ENCODE measurements at regions not wholly inside any gene's neighbourhood (a gene's known extent, or its start where the extent isn't known, plus 50 kb on each side); places are given as distances from the start of the nearest gene placed in this dataset.

- Histone ChIP-seq H3K27me3 (ENCODE audit: control insufficient read depth, insufficient read depth, low read length) (no peaks in the 10 kb centered on the region), H3K4me3 (ENCODE audit: low read depth, low read length) (no peak overlapping the region), H3K36me3 (ENCODE audit: control insufficient read depth, insufficient read depth, low read length) (no peaks in the 10 kb centered on the region)
- DNase-seq (ENCODE audit: low read depth) (no peak), FAIRE-seq (no peak)
- no peak for TF ChIP-seq CTCF (IDR thresholded peaks at IDR 0.05; ENCODE audit: insufficient read depth, low read length, severe bottlenecking)
Measured at GRCh38 chr16:64410306-64410705, 711.6 kb downstream of the CDH11 start.

GRCh38 chr16:64409783-64410210 lies 712.1 kb downstream of the CDH11 start:
- no peak for FAIRE-seq
- TF ChIP-seq CTCF (IDR thresholded peaks at IDR 0.05; ENCODE audit: insufficient read depth, low read length, severe bottlenecking): no peak
- H3K36me3 ChIP-seq (ENCODE audit: control insufficient read depth, insufficient read depth, low read length): no peaks in the 10 kb centered on the region

GRCh38 chr16:64408699-64409098 lies 713.2 kb downstream of the CDH11 start:
- no peak for FAIRE-seq
- no peaks in the 10 kb centered on the region for H3K27me3 ChIP-seq (ENCODE audit: control insufficient read depth, insufficient read depth, low read length)
- H3K36me3 ChIP-seq (ENCODE audit: control insufficient read depth, insufficient read depth, low read length): no peaks in the 10 kb centered on the region
- no peak for DNase-seq (ENCODE audit: low read depth)
- H3K4me3 ChIP-seq (ENCODE audit: low read depth, low read length): no peak overlapping the region
- no peak for TF ChIP-seq CTCF (IDR thresholded peaks at IDR 0.05; ENCODE audit: insufficient read depth, low read length, severe bottlenecking)

More at GRCh38 chr16:64409783-64410210, 712.1 kb downstream of the CDH11 start:
- Histone ChIP-seq H3K27me3 (ENCODE audit: control insufficient read depth, insufficient read depth, low read length) (no peaks in the 10 kb centered on the region), H3K4me3 (ENCODE audit: low read depth, low read length) (no peak overlapping the region)
- no peak for DNase-seq (ENCODE audit: low read depth)

- FAIRE-seq: no peak
- H3K27me3 ChIP-seq (ENCODE audit: control insufficient read depth, insufficient read depth, low read length): no peaks in the 10 kb centered on the region
- no peak overlapping the region for H3K4me3 ChIP-seq (ENCODE audit: low read depth, low read length)
- DNase-seq (ENCODE audit: low read depth): no peak
- TF ChIP-seq CTCF (IDR thresholded peaks at IDR 0.05; ENCODE audit: insufficient read depth, low read length, severe bottlenecking): no peak
- no peaks in the 10 kb centered on the region for H3K36me3 ChIP-seq (ENCODE audit: control insufficient read depth, insufficient read depth, low read length)
Measured at GRCh38 chr16:64406770-64407181, 715.1 kb downstream of the CDH11 start.

- TF ChIP-seq CTCF (IDR thresholded peaks at IDR 0.05; ENCODE audit: insufficient read depth, low read length, severe bottlenecking): no peak
- Histone ChIP-seq H3K27me3 (ENCODE audit: control insufficient read depth, insufficient read depth, low read length) (no peaks in the 10 kb centered on the region), H3K36me3 (ENCODE audit: control insufficient read depth, insufficient read depth, low read length) (no peaks in the 10 kb centered on the region), H3K4me3 (ENCODE audit: low read depth, low read length) (no peak overlapping the region)
- DNase-seq (ENCODE audit: low read depth) (no peak), FAIRE-seq (no peak)
Measured at GRCh38 chr16:64403352-64403751, 718.5 kb downstream of the CDH11 start.

GRCh38 chr16:64398793-64399192 lies 723.1 kb downstream of the CDH11 start:
- DNase-seq (ENCODE audit: low read depth): peak; percentile 89
- Histone ChIP-seq H3K27me3 (ENCODE audit: control insufficient read depth, insufficient read depth, low read length) (no peaks in the 10 kb centered on the region), H3K4me3 (ENCODE audit: low read depth, low read length) (no peak overlapping the region), H3K36me3 (ENCODE audit: control insufficient read depth, insufficient read depth, low read length) (no peaks in the 10 kb centered on the region)
- TF ChIP-seq CTCF (IDR thresholded peaks at IDR 0.05; ENCODE audit: insufficient read depth, low read length, severe bottlenecking): no peak
- FAIRE-seq: no peak

Measured in bronchial epithelial cell (primary cell).